Loucy (cell line): ENCODE measurements at regions not wholly inside any gene's neighbourhood (a gene's known extent, or its start where the extent isn't known, plus 50 kb on each side); places are given as distances from the start of the nearest gene placed in this dataset.

ENCODE experiments used
- H2AFZ ChIP-seq: fragments of 200-600 bp; sonication (generic); 2 replicates; pipeline ENCODE4 v1.6.0; 2016; ENCODE audit warnings: antibody characterized with exemption, mild to moderate bottlenecking, low read length, moderate library complexity
- H3F3A ChIP-seq: fragments of 200-600 bp; 2 replicates; pipeline ENCODE4 v1.6.0; 2016; ENCODE audit warnings: antibody characterized with exemption, low read depth, mild to moderate bottlenecking
- H3K27me3 ChIP-seq: fragments of 200-600 bp; sonication (generic); 2 replicates; pipeline ENCODE4 v1.6.1; 2014; ENCODE audit warnings: low read length, mild to moderate bottlenecking; ENCODE audit not compliant: insufficient read depth, poor library complexity, severe bottlenecking
- H3K36me3 ChIP-seq: fragments of 200-600 bp; sonication (generic); 2 replicates; pipeline ENCODE4 v1.6.1; 2016; ENCODE audit warnings: low read length; ENCODE audit not compliant: insufficient read depth
- H3K4me1 ChIP-seq: fragments of 200-600 bp; sonication (generic); 2 replicates; pipeline ENCODE4 v1.5.1; 2014; ENCODE audit warnings: low read length, mild to moderate bottlenecking; ENCODE audit not compliant: insufficient read depth, poor library complexity, severe bottlenecking
- H3K4me2 ChIP-seq: fragments of 200-600 bp; sonication (generic); 2 replicates; pipeline ENCODE4 v1.6.0; 2014; ENCODE audit warnings: antibody characterized with exemption, low read length, low read depth, mild to moderate bottlenecking; ENCODE audit not compliant: poor library complexity, severe bottlenecking
- H3K4me3 ChIP-seq: fragments of 200-600 bp; sonication (generic); 2 replicates; pipeline ENCODE4 v1.5.1; 2014; ENCODE audit warnings: low read length, mild to moderate bottlenecking, mixed read lengths; ENCODE audit not compliant: poor library complexity, severe bottlenecking
- H3K79me2 ChIP-seq: fragments of 200-600 bp; sonication (generic); 2 replicates; pipeline ENCODE4 v1.6.1; 2014; ENCODE audit warnings: low read length; ENCODE audit not compliant: insufficient read depth
- H3K9ac ChIP-seq: fragments of 200-600 bp; sonication (generic); 2 replicates; pipeline ENCODE4 v1.6.0; 2014; ENCODE audit warnings: mild to moderate bottlenecking, low read depth, low read length, moderate library complexity; ENCODE audit not compliant: poor library complexity, severe bottlenecking
- H3K9me2 ChIP-seq: fragments of 200-600 bp; sonication (generic); replicated peaks from 2 replicates; pipeline ENCODE4 v1.6.1; 2016; ENCODE audit warnings: low read depth, low read length, mixed read lengths
- H3K9me3 ChIP-seq: fragments of 200-600 bp; sonication (generic); 2 replicates; pipeline ENCODE4 v1.6.1; 2014; ENCODE audit warnings: mild to moderate bottlenecking, antibody characterized with exemption, low read length, low read depth; ENCODE audit not compliant: insufficient read depth
- H4K20me1 ChIP-seq: fragments of 200-600 bp; sonication (generic); 2 replicates; pipeline ENCODE4 v1.6.0; 2014; ENCODE audit warnings: antibody characterized with exemption, low read length, mild to moderate bottlenecking; ENCODE audit not compliant: insufficient read depth, poor library complexity, severe bottlenecking
- CTCF ChIP-seq: fragments of 200-600 bp; sonication (generic); conservative IDR thresholded peaks from 2 replicates; pipeline ENCODE4 v1.5.1; 2014; ENCODE audit warnings: mild to moderate bottlenecking, antibody characterized with exemption, low read length
- EZH2phosphoT487 ChIP-seq: fragments of 200-600 bp; IDR thresholded peaks from 2 replicates; pipeline ENCODE4 v1.6.1; 2018; ENCODE audit warnings: antibody characterized with exemption, mild to moderate bottlenecking, moderate library complexity, borderline replicate concordance

GRCh38 chr9:90975781-90976538 is 174.3 kb downstream of the SYK start:
- Histone ChIP-seq H3K27me3 (no peaks in the 10 kb centered on the region), H3K9me2 (no peaks in the 10 kb centered on the region), H2AFZ (no peak overlapping the region), H3K4me1 (no peaks in the 10 kb centered on the region), H3K4me2 (no peak overlapping the region), H3F3A (no peaks in the 10 kb centered on the region), H3K9ac (no peak overlapping the region), H3K36me3 (no peaks in the 10 kb centered on the region), H3K4me3 (no peak overlapping the region), H3K9me3 (no peaks in the 10 kb centered on the region), H4K20me1 (no peaks in the 10 kb centered on the region), H3K79me2 (no peaks in the 10 kb centered on the region)
- TF ChIP-seq EZH2phosphoT487 (no peak), CTCF (no peak)

DNA sequence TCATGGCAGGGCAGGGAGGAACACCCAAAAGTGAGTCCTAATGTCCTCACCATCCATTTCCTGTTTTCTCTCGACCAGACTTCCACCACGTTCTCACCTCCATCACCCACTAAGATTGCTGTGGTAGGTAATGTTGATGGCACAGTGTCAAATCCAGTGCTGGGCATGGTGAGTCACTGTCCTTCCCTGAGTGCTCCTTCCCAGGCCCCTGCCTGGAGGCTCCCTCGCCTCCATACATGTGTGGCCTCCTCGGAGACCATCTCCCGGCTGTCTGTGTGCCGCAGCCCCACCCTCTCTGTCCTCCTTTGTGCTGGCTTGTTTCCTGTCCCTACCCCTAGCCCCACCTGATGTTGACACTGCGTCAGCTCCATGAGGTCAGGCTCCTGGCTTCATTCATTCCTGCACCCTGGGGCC is 177.5 kb downstream of the SYK start:
- no peak overlapping the region for H2AFZ ChIP-seq

DNA sequence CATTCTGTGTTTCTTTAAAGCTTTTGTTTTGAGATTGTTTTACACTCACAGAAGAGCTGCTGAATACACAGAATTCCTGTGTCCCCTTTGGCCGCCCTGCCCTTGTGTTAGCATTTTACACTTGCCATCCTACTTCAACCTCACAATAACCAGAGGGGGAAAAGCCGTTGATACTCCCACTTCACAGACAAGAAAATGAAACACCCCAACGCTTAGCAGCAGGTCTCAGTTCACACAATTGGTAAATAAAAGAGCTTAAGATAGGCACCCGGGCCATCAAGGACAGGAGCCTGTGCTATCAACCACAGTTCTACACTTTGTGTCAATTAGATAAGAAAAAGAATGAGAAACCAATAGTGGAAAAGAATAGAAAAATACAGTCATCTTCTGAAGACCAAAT is 178.0 kb downstream of the SYK start:
- TF ChIP-seq CTCF (no peak), EZH2phosphoT487 (no peak)
- H3K4me3 ChIP-seq: no peak overlapping the region
- no peaks in the 10 kb centered on the region for H3K79me2 ChIP-seq
- no peaks in the 10 kb centered on the region for H3K4me1 ChIP-seq
- no peaks in the 10 kb centered on the region for H3K9me3 ChIP-seq
- H3K36me3 ChIP-seq: no peaks in the 10 kb centered on the region
- no peak overlapping the region for H2AFZ ChIP-seq
- no peaks in the 10 kb centered on the region for H3K9me2 ChIP-seq
- H4K20me1 ChIP-seq: no peaks in the 10 kb centered on the region
- no peak overlapping the region for H3K4me2 ChIP-seq
- H3K9ac ChIP-seq: no peak overlapping the region
- H3K27me3 ChIP-seq: no peaks in the 10 kb centered on the region
- no peaks in the 10 kb centered on the region for H3F3A ChIP-seq

More for the DNA sequence above, 177.5 kb downstream of the SYK start:
- Histone ChIP-seq H3K36me3 (no peaks in the 10 kb centered on the region), H4K20me1 (no peaks in the 10 kb centered on the region), H3K79me2 (no peaks in the 10 kb centered on the region), H3K9ac (no peak overlapping the region), H3K27me3 (no peaks in the 10 kb centered on the region), H3K4me2 (no peak overlapping the region), H3K4me1 (no peaks in the 10 kb centered on the region), H3K4me3 (no peak overlapping the region), H3F3A (no peaks in the 10 kb centered on the region), H3K9me2 (no peaks in the 10 kb centered on the region), H3K9me3 (no peaks in the 10 kb centered on the region)
- TF ChIP-seq CTCF (no peak), EZH2phosphoT487 (no peak)
